C1 segment of cervical spinal cord (tissue), 14 donors: ENCODE measurements at regions not wholly inside any gene's neighbourhood (a gene's known extent, or its start where the extent isn't known, plus 50 kb on each side); places are given as distances from the start of the nearest gene placed in this dataset.
A peak's percentile ranks its signal among the peaks of the same experiment; 100 is the strongest.
"Not testable (repeated sequence)": the region's sequence is repeated elsewhere in the genome, so short reads cannot be mapped to it uniquely, and the experiment has no call there.

Experiments used
- DNase-seq, 14 donors: peaks; one replicate each; lab custom pipeline; 2025; lab: John Stamatoyannopoulos, UW

DNA sequence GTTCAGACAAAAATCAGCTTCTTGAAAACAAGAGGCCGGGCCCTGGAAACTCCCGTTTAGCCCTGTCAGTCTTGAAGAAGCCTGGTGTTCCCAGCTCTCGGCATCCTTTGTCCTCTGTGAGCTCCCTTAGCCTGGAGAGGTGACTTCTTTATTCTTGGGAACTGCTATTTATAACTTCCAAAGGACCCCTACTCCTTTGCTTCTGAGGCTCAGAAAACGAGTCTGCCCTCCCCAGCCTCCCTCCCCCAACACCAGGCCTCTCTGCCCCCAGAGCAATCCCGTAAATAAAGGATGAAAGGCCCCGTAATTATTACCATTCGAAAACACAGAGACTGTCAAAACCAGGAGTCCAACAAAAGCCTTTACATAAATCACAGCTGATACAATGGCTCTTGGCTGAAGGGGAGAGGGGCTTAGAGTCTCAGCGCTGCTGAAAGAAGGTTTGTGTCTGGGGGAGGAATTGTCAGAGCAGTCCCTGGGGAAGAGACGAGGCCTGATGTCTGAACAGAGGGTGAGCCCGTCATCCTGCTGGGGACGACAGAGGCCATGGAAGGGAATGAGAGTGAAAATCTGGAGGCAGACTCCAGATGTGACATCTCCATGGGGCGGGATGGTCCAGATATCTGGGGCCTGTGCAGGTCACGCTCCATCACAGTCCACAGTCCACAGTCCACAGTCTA is 283.0 kb downstream of the MYCN start:
- DNase-seq: peak in 2 of 14 donors; percentile 20 to 23

DNA sequence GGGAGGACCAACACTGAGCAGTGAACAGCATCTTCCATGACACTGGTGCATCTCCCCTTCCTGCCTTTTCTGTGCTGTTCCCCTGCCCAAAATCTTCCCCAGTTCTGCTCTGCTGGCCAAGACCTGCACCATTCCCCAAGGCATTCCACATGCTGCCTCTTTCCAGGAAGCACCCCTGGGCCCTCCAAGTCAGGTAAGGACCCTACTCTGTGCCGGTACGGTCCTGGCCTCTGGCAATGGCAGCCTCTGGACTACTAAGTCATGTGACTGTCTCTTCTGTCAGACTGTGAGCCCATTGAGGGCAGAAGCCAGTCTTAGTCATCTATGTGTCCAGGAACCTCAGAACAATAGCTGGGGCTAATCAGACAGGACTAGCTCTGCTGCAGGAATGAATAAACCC is 282.0 kb downstream of the MYCN start:
- DNase-seq: no peak

DNA sequence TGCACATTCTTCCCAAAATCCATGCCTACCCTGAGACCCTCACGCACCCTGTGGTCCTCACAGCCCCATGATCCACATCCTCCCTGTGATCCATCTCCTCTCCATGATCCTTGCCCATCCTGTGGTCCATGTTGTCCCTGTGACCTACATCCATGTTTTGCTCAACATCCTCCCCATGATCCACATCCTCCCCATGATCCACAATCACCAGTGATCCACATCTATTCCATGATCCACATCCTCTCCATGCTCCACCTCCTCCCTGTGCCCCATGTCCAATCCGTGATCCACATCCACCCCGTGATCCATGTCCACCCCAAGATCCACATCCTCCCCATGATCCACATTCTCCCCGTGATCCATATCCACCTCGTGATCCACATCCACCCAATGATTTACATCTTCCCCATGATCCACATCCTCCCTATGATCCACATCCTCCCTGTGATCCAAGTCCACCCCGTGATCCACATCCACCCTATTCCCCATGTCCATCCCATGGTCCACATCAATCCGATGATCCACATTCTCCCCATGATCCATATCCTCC is 281.2 kb downstream of the MYCN start:
- DNase-seq: no peak

DNA sequence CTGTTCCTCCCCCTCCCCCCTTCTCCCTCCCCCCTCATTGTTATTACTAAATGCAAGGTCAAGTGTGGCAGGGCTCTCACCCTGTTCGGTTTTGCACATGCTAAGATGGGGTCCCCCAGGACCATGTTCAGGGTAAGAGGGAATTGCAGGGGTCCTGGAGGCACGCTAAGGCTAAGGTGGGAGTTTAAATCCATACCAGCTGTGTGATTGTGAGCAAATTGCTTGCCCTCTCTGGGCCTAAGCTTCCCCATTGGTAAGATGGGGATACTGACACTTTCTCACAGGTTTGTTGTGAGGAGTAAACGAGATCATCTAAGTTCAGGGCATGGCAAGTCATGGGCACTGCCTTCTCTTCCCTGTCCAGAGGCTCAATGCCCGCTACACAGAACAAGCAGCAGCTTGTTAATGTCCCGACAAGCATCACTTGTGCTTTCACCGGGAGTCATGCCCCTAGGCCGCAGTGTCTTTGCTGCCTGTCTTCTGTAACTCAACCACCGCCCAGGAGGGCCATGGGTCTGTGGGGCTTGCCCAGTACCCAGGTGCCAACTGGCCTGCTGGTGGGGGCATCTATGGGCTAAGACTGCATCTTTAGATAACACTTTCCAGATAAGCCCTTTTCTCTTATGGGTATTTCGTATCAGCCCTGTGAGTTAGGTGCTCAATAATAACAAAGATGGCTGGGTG is 279.1 kb downstream of the MYCN start:
- no peak for DNase-seq

DNA sequence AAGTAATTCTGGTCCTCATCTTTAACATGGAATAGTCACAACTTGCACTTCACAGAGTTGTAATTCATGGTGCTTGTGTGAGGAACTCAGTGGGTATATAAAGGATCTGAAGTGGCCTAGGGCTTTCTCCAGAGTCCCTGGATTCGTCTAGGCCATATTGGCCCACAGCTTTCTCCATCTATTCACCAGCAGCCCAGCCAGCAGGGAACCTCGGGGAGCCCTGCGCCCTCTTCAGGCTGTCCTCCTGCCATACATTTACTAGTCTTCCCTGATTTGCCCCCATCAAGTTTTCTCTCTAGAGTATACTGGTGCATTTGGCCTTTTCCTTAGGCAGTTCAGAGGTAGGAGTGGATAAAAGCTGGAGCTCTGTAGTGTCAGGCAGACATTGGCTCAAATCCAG is 278.3 kb downstream of the MYCN start:
- DNase-seq: peak in 3 of 14 donors; percentile 10 to 19 (median 14)

DNA sequence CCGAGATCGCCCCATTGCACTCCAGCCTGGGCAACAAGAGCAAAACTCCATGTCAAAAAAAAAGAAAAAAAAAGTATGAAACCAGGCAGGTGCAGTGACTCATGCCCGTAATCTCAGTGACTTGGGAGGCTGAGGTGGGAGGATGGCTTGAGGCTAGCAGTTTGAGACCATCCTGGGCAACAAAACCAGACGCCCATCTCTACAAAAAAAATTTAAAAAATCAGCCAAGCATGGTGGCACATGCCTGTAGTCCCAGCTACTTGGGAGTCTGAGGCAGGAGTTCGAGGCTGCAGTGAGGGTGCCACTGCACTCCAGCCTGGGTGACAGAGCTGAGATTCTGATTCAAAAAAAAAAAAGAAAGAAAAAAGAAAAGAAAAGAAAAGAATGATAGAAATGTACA is 277.8 kb downstream of the MYCN start:
- DNase-seq: no peak

DNA sequence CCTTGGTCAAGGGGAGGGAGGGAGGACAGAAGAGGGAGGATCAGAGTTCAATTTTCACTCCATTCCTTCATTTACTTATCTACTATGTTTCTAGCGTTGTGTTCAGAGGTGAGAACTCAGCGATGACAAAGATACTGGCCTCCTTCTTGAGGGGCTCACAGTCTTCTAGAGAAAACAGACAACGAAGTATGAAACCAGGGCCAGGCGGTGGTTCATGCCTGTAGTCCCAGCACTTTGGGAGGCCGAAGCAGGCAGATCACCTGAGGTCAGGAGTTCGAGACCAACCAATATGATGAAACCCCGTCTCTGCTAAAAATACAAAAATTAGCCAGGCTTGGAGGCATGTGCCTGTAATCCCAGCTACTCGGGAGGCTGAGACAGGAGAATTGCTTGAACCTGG is 277.4 kb downstream of the MYCN start:
- not testable (repeated sequence) for DNase-seq

DNA sequence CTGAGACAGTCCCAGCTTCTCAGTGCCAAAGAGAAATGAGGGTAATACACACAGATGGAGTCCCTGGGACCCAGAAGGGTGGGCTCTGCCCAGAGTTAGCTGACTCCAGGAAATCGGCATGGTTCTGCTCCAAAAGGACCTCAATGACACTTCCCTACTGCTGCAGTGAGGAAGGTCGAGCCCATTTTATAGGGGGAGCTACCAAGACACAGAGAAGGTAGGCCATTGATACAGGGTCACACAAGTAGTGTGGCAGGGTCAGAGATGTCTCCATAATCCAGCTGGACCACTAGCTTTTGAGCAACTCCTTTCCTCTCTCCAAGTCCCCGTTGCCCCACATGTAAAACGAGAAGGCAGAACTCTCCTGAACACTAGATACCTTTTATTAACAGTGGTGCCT is 276.9 kb downstream of the MYCN start:
- DNase-seq: no peak

DNA sequence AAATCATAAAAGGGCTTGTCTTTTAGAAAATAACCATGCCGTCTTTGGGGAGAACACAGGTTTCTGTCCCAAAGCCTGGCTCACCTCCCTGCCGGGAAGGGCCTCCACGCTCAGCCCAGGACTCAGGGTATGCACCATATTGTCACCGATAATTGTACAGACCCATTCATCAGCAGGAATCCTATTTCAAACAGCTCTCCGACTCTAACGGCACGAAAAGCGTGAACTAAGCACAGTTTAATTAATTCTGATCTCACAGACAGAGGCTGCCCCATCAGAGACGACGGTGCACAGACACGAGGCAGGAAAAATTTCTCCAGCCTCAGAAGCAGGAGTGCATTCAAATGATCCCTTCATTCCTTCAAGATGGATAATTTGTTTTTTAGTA is 276.2 kb downstream of the MYCN start:
- DNase-seq: peak in 1 of 14 donors; percentile 20

DNA sequence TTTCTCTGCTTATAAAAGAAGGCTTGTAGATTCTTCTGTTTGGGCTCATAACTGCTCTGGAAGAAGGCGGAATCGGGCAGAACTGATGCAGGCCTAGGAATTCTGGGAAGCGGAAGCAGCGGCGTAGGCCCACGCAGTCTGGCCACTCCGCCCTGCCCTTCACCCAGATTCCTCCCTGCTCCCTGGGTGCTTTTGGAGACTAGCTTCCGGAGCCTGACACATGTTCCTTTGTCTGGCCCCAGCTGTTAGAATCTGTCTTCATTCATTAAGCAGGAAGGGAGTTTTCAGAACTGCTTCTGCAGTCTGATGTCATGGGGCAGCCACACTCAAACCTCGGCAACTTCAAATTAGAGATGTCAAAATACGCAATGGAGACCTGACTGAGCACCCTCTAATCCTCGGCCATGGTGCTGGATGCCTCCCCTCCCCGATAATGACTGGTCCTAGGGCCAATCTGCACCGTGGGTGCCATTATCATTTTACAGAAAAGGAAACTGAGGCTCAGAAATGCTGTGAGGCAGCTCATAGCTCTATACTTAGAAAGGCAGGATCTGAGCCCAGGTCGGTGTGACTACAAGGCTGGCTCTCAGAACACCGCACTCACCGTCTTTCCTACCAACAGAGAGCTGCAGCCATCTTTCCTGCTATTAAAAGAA is 275.7 kb downstream of the MYCN start:
- DNase-seq: peak in 4 of 14 donors; percentile 14 to 26 (median 20)

DNA sequence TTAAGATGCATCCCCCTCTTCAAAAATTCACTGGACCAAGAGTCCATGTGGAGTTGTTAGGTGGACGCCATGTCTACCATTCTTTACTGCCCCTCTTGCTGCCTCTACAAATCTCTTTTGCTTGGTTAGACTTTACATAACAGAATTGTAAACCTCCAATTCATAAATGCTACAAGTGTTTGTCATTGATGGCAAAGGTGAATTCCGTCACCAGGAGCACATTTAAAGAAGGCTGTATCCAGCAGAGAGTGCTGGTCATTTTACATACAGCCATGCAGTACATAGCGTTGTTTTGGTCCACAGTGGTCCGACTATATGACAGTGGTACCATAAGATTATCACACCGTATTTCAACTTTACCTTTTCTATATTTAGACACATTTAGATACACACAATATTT is 274.5 kb downstream of the MYCN start:
- DNase-seq: no peak

DNA sequence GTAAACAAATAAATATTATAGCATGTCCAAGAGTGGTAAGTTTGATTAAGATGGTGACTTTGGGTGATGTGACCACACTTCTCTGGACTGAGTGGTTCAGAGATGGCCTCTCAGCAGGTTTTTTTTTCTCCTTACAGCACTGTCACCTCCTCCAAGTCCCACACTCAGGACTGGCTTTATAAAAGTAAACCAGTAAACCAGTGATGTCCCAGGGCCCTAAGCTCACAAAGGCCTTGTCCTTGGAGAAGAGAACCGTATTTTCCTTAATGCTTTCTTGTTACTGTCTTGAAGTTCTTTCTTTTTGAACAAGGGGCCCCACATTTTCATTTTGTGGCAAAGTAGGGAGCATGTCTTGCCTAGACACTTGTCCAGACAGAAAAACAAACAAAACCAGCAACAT is 274.0 kb downstream of the MYCN start:
- DNase-seq: no peak

DNA sequence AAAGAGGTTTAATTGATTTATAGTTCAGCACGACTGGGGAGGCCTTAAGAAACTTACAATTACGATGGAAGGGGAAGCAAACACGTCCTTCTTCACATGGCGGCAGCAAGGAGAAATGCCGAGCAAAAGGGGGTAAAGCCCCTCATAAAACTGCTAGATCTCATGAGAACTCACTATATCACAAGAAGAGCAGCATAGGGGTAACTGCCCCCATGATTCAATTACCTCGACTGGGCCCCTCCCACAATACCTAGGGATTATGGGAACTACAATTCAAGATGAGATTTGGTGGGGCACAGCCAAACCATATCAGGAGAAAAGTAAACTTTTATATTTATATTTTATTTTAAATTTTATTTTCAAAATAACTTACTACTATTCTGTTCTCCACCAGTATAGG is 272.0 kb downstream of the MYCN start:
- DNase-seq: no peak

DNA sequence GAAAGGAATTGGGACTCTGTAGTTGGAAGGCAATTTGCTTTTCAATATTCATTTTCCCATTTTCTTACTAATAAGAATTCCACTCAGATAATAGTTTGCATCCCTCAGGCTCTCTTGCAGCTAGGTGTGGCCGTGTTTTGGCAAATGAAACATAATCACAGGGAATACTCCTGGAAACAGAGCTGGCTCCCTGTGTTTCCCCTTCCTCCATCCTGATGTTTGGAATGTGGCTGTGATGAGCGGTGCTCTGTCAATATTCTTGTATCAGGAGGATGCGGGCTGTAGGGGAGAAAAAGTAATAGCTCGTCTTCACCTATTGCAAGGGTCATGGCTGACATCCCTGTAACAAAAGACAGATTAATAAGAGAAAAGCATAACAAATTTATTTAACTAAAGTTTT is 271.0 kb downstream of the MYCN start:
- no peak for DNase-seq

DNA sequence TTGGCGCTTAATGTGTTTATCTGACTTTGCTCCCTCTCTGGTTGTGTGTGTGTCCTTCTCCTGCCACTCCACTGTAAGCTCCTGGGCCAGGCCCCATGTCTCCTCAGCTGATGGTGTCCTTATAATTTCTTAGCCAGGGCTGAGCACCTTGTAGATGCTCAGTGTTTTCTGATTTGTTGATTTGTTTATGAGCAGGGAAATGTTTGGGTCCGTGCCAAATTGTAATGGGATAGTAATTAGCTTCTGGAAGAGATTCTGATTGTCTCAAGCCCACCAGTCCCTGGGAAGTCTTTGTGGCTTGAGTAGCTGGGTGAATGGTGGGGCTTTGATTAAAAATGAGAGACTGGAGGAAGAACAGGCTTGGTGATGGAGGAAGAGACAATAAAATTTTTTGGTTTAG is 270.5 kb downstream of the MYCN start:
- no peak for DNase-seq

DNA sequence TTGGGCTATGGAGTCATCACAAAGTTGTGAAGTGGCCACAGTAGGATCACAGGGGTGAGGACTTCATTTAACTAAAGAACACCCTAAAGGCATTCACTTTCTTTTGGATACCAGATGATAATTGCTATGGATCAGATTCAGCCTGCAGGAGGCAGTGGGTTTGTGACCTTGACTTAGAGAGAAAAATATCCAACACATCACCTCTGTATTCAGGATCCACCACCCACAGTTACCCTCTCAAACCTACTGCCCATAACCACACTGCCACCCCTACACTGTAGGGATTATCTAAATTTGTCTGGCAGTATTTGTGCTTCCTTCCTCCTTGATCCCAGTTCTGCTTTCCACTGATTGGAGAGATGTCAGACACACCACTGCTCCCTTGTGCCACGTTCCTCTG is 269.4 kb downstream of the MYCN start:
- no peak for DNase-seq

DNA sequence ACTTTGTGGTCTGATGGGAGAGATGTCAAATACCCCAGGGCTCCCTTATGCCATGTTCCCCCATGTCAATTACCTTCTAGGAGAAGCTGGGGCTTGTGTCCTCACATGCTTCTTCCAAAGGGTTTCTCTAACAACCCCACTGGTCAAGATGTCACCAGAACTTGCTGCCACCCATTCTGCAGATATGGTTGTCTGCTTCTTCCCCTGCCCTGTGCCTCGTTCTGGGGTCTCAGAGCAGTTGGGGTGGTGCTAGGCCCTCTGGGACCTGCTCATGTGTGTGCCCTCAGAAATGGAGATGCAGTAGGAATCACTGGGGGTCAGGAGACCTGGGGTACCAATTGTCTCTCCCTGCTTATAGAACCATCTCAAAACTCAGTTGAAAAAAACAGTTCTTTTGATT is 268.6 kb downstream of the MYCN start:
- no peak for DNase-seq

DNA sequence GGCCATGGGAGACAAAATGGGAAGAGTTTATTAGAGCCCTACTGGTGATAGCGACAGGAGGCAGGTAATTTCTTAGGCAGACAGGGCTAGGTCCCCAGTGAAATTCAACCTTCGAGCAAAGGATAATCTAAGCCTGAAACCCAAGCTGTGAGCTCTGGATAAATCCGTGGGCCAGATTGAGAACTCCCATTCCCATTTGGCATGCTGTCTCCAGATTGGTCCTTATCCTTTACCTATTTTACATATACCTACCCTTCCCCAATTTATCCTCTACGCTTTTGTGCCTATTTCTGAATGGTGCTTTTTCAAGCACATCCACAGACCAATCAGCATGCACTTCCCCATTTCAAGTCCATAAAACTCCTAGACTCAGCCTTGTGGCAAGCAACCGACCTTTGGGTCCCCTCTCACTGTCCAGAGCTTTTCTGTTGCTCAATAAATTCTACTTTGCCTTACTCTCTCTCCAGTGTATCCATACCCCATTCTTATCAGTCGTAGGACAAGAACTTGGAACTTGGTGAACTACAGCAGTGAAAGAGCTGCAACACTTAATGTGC is 268.0 kb downstream of the MYCN start:
- no peak for DNase-seq

DNA sequence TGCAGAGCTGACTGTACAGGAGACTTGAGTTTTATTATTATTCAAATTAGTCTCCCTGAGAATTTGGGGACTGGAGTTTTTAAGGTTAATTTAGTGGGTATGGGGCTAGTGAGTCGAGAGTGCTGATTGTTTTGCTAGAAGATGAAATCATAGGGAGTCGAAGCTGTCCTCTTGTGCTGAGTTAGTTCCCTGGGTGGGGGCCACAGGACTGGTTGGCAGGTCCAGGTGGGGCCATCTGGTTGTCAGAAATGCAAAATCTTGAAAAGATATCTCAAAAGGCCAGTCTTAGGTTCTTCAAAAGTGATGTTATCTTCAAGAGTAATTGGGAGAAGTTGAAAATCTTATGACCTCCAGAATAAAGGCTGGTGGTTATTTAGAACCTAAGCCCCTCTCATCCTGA is 267.3 kb downstream of the MYCN start:
- DNase-seq: no peak

DNA sequence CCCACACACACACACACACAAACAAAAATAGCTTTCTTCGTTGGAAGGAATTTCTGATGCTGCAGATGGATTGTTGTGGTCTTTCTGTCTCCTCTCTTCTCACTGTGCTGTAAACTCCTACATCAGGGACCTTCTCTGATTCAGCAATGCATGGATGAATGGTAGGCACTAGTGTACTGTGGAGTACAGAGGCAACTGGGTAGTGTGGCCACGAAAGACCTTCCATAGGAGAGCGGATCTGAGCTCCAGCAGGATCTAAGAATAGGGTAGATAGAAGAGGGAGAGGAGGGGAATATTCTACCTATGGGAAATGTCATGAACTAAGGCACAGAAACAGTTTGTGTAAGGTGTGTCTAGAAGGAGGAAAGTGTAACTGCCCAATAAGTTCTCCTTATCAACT is 266.8 kb downstream of the MYCN start:
- no peak for DNase-seq

DNA sequence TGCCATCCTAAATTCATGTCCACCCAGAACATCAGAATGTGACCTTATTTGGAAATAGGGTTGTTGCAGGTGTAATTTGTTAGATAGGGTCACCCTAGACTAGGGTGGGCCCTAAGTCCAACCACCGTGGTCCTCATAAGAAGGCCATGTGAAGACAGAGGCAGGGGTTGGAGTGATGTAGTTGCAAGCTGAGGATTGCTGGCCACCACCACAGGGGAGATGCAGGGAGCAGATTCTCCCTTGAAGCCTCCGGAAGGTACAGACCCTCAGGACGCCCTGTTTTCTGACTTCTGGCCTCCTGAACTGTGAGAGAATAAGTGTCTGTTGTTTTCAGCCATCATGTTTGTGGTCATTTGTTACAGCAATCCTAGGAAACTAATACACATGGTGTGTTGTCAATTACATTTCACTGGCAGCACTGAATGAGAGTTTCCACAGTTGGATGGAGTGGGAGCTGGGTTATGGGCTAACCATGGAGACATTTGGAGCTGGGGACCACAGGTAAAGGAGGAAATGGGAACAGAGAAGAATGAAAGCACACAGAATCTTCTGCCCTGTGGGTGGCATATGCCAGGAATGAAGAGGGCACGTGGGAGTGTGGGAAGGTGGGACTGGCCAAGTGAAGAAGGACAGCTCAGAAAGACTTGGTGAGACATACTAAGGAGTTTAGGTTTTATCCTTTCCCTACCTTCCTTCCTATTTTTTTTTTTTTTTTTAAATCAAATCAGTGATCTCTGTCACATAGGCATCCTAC is 266.0 kb downstream of the MYCN start:
- no peak for DNase-seq

DNA sequence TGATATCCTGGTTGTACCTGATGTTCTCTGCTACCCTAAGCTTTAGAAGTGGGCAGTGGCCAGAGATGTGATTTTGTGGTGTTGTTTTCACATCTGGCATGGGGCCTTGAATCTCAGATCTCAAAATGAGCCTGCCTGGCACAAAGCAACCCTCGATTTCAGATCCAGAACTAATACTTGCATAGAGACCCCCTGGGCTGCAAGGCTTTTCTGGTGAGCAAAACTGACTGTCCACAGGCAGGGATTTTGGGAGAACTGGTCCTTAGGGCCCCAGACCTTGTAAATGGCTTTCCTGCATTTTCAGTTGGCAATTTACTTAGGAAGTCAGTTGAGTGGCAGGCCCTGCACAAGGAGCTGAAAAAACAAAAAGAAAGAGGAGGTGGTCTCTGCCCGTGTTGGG is 265.3 kb downstream of the MYCN start:
- no peak for DNase-seq
